Activated T-cell treated with anti-CD3 and anti-CD28 coated beads for 1 hour (primary cell): ENCODE measurements at regions not wholly inside any gene's neighbourhood (a gene's known extent, or its start where the extent isn't known, plus 50 kb on each side); places are given as distances from the start of the nearest gene placed in this dataset.

Source experiments
- DNase-seq: peaks from one replicate; pipeline ENCODE4 v3.0.0-alpha.2; 2020; ENCODE audit warnings: low read depth

DNA sequence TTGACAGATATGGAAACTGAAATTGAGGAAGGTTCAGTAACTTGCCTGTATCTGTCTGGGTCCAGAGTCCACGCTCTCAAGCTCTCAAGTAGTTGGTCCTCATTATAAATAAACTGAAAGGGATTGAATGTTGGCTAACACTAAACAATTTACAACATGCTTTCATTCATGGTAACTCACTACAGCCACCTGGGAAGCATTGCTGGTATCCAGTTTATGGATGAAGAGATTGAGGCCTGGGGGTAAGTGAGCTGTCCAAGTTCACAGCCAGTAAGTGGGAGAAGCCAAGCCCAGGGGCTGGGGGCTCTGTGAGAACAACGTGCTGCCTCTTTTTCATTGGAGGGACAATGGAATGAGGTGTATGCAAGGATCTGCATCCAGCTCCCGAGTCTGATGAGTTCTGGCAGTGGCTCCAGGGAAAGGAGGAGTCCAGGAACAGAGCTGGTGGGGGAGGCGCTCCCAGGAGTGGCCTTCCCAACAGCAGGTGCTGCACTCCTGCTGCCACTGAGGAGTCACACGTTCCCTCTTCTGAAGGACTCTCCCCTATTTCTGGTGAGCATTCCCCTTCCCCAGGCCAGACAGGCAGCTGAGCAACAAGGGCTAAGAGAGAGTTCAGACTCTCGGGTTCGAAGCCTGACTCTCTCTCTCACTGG lies 175.8 kb downstream of the CSNK2A3 start:
- no peak for DNase-seq

DNA sequence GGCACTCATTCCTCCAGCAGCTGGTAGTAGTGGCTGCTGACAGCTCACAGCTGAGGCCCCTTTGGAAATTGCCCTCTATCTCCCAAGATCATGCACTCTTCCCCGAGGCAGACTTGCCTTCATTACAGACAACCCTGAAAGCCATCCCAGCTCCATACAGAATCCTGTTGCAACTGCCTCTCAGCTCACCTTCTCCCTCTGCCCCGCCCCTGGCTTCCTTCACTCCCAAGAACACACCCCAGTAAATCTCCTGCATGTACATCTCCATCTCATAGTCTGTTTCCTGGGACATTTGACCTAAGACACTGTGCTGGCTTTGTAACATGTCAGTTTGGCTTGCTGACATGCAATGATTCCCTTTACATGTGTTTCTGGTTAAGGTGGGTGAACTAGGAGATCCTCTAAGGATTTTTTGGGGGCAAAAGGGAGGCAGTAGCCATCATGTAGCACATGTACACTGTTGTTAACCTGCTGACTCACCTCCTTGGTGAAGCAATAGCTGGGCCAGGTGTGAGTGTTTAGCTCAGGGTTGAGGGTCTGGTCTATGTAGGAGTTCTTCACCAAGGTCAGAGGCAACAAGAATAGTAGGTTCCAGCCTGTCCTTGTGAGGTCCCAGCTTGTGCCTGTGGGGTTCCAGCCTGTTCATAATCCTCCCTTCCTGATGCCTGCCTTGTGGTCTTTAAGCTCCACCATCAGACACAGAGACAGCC lies 179.6 kb downstream of the CSNK2A3 start:
- DNase-seq: no peak

DNA sequence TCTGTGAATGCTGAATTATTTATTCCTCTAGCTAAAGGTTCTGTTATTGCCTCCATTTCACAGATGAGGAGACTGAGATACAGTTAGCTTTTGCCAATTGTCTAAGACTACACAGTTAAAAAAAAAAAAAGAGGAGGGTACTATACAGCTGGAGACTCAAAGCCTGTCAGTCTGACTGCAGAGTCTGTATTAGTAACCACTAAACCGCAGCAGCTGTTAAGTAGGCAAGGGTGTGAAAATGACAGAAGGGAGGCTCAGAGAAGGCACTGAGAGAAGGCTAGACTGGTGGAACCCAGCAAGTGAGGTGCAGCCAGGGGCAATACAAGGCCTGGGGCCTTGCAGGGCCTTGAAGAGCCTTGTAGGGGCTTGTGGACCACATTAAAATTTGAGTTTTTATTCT lies 181.2 kb downstream of the CSNK2A3 start:
- DNase-seq: no peak

DNA sequence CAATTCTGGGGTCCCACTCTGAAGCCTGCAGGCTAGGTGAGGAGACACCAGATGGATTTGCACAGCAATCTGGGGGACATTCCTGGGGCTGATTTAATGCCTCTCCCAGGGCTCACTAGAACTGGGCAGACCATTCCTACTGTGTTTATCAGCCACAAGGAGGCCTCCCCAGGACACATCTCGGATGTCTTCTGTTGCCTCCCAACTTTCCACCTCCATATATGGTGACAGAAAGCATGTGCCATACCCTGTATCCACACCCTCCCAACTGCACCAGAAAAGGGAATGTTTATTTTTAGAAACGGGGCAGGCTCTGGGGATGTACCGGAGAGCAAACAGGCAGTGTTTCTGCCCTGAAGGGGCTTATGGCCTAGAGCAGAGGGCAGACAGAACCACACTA lies 181.8 kb downstream of the CSNK2A3 start:
- no peak for DNase-seq

DNA sequence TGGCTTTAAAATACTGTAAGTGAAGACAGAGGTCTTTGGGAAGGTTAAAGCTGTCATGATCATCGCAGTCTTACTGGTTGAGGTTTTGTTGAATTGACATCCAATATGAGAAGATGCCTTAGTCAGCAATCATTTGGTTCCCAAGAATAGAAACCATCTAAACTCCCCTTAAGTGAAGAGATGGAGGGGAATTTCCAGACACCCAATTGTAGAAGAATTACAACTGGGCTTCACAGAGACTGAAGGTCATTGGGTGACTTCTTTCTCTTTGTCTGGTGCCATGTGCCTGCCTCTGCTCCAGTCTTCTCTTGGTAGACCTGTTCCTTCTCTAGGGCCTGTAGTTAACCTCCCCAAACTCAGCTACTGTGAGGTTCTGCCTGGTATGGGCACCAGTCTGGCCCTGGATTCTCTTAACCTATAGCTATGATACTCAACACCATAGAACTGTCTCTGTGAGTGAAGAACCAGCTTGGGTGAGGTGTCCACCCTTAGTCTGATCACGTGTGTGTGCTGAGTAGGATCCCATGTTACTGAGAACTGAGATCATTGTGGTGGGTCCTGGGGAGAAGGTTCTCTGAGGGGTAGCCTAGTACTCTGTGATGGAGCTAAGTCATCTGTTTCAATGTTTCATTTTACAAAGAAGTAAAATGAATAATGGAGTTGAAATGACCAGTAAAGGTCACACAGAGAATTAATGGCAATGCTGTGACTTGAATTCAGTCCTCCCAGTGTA lies 182.5 kb downstream of the CSNK2A3 start:
- no peak for DNase-seq

DNA sequence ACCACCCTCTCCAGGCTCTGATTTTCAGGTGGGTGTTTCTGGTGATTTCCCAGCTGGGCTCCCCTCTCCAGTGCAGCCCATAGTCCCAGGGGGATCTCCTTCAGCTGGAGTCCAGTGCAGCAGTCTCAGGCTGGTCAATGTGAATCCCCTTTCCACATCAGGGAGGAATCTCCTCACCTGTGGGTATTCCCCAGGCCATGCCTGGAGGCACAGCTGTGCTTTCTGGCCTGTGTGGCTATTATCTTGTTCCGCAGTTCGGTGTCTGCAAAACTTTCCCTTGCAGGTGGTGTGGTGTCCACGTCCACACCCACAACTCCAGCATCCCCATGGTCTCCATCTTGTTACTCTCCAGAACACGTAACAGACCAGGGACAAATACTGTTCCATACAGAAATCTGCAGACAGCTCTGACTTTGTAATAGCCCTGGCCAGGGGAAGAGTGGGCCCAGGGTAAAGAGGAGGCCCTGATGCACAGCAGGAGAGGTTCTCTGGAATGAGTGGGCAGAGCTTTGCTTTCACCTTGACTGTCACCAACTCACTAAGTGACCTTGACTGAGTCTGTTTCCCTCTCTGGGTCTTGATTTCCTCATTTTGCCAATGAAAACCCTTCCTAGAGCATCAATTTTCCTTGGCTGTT lies 183.2 kb downstream of the CSNK2A3 start:
- DNase-seq: no peak

DNA sequence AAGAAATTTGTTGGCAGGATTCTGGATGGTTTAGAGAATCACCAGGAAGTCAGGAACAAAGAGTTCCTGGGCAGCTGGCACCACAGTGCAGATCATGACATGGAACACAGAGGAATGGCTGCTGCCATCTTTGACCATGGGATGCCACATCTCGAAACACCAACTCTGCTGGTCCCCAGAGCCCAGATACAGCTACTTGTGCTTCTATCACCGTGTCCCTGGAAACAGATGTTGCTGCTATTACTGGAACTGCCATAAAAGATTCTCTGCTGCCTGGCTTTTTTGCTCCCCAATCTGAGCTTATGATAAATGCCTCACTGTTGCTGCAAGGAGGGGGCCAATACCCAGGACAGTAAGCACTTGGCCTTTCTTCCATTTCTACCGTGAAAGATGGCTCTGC lies 185.2 kb downstream of the CSNK2A3 start:
- DNase-seq: no peak

DNA sequence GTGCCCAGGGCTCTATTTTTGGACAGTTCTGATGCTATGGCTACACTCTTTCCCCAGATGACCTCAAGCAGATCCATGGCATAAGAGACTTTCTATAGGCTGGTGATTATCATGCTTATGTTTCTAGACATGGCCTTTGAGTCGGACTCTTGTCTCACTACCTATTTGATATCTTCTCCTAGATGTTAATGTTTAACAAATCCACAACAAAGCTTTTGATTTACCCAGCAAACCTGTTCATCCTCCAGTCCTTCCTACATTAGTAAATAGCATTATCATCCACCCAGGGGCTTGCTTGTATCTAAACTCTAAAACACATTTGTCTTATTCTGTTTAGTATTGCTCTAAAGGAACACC lies 188.7 kb downstream of the CSNK2A3 start:
- no peak for DNase-seq

DNA sequence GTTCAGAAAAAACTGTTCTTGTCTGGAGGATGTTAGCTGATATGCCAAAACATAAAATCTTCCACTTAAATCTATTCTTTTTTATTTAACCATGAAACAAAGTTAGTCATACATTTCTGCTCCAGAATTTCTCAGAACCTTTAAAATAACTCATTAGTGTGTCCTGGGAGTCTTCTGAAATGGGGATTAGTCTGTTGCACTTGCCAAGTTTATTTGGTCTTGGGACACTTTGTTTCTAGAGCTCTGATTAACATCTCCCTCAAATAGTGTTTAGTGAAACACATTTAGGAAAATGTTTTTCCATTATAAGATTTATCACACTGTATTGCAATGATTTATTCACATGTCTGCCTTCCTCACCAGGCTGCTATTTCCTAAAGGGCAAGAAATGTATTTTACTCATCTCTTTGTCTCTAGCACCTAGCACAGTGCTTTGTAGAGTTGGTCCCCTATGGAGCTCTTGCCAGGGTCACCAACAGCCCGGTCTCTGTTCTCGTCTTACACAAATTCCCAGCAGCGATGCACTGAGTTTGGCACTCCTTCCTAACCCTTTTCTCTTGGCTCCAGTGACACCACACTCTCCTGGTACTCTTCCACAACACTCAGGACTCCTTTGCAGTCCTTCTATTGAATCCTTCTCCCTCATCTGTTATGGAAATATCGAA lies 189.2 kb downstream of the CSNK2A3 start:
- no peak for DNase-seq

DNA sequence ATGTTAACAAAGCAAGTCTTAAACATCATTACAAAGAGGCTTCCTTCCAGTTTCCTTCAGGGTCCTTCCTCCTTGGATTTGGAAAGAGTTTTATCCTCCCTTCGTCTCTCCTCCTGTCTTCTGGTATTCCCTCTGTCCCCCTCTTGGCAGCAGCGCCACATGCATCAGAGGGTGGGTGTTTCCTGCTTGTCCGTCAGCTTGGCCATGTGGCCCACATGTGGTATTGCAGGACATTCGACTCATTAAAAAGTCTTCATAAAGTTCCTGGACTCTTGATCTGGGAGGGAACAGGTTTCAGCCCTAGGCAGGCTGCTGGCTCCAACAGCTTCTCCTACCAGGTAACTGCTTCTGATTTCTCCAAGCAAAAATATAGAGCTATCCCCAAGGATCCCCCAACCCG lies 189.8 kb downstream of the CSNK2A3 start:
- DNase-seq: no peak

DNA sequence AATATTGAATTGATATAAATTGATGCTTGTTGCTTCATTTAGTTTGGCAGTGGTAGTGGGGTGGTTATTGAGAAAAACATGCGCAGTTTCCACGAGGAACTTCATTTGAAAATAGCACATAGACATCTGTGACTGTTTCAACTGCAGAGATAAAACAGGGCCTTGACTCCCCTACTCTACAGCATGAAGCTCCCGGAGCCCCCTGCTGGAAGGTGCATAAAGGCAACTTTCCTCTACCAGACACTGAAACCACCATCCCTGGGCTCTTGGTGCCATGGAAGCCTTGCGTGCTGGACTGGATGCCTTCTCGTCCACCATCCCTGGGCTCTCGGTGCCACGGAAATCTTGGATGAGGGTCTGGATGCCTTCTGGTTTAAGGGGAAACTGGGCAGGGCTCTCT lies 195.9 kb downstream of the CSNK2A3 start:
- peak; percentile 66 for DNase-seq

DNA sequence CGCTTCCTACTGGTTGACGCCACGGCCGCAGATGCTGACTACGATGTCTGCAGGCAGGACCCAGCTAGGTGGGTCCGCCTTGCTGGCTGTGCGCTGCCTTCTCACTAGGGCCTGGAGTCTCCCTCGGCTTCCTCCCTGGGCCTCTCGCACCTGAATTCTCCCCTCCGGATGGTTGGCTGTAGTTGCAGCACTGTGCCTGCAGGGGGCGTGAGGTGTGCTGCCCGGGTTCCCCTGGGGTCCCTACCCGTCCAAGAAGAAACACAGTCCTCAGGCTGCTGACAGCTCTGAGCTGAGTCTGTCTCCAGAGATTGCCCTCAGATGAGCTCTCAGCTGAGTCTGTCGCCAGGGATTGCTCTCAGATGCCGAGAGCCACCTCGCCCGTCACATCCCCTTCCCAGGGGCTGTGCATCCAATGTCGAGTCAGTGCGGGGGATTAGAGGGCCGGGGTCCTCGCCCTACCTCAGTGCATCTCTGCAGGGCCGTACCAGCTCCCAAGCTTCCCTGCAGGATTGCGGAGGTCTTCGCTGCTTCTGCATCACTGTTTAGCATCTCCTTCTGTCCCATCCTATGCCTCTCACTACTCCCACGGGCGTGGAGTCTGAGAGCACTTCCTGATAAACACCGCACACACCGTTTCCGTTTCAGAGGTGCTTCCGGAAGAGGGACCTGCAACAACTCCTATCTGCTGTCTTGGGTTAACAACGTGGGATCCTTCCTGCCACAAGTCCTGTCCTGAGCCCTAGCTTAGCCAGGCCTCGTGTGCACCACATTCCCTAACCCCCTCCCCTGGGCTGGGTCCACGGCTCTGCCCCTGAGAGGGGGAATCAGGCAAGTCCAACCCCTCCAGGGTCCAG lies 196.9 kb downstream of the CSNK2A3 start:
- DNase-seq: peak; percentile 42

DNA sequence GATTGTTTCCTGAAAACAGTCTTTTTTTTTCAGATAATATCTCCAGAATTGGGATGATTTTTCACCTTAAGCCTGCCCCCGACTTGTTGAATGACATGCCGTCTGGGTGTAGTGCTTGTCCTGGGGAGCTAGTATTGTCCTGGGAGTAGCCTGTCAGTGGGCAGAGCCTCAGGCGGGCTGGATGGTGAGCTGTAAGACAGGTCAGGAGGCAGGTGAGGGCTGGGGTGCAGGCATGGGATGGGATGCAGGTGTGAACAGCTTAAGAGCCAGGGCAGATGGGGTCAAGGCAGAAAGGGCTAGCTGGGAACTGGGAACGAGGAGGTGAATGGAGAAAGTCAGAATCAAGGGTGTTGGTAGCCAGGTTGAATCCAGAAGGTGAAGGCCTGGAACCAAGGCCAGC lies 200.2 kb downstream of the CSNK2A3 start:
- no peak for DNase-seq

DNA sequence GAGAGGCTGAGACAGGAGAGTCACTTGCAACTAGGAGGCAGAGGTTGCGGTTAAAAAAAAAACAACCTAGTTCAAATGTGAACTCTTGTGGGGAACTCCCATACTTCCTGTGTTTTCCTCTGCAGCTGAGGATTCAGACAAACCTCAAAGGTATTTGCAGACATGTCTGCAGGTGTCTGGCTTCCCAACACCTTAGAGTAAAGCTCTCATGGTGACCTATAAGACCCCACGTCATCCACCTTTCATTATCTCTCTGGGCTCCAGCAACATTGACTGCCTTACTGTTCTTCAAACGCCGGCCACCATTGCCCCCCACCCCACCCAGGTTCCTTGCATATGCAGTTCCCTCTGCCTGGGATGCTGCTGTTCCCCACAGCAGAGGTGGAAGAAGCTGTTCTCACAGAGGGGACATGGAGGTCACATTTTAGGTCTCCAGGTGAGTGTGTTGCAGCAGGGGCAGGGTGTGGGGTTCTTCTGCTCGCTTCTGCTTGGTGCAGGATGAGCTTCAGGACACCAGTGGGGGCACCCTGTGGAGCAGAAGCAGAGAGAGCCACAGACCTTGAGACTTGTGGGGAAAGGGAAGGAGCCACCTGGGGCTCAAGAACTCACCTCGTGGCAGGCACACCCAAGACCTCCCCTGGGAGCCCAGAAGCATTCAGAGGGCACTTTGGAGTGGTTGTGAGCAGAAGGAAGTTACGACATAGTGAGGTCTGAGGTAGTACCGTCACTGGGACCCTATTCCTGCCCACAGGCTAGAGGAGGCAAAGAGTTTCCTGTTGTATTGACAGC lies 203.2 kb downstream of the CSNK2A3 start:
- no peak for DNase-seq

DNA sequence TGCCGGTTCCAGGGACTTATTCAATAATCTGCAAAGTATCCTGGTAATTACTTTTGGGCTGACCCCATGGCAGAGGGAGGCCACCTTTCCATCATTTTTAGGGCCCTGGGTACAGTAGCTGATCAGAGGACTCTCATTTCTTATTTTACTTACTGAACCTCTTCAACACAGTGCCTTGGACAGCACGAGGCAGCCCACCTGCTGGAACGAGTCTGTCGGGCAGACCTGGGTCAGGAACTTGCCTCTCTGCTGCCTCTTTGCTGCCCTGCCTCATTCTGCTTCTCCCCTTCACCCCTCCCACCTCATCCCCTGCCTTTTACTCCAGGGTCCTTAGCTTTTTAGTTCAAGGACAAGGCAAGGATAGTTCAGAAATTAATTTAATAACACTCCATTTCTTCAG lies 204.5 kb downstream of the CSNK2A3 start:
- no peak for DNase-seq

DNA sequence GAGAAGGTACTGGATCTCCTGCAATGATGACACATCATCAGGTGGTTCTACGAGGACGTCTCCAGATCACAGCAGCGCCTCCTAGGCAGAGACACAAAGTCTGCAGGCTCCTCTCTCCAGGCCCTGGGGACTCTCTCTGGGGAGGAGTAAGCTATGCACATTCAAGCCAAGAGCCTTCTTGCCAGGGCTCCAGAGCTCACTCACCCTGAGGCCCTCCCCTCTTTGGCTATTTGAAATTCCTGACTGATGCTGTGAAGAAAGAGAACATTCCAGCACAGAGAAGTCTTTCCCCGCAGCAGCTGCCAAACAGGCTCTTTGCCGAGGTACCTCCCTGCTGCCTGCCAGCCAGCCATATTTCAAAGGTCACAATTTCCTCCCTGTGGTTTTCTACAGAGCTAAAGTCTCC lies 204.9 kb downstream of the CSNK2A3 start:
- DNase-seq: no peak

DNA sequence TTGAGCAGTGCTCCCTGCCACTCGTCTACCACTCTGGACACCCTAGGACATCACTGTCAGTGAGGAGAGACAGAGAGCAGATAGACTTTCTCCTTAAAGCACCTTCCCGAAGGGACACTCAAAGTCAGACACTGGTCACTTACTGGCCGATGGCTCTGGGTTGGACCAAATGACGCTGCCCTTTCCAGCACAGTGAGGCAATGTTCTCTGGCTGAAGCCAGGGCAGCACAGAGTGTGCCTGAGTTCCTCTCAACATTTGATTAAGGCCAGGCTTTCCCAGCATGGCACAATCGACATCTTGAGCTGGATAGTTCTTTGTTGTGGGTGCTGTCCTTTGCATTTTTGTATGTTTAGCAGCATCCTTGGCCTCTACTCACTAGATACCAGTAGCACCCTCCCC lies 206.2 kb downstream of the CSNK2A3 start:
- DNase-seq: no peak

DNA sequence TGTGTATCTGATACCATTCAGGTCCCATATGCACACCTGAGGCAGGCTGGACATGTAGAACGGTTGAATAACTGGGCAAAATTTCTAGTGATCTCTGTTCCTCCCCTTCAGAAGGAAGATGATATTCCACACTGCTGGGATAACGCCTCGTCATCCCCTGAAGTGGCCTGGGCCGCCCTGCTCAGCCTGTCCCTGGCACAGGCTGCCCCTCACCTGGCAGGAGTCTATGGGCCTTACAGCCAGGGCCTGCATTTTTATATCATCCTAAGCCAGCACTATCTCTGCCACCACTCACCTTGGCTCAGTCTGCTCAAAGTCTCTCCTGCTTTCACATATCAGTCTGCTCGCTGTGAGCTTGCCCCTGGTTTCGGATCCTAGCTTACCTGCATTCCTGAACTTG lies 209.2 kb downstream of the CSNK2A3 start:
- no peak for DNase-seq

DNA sequence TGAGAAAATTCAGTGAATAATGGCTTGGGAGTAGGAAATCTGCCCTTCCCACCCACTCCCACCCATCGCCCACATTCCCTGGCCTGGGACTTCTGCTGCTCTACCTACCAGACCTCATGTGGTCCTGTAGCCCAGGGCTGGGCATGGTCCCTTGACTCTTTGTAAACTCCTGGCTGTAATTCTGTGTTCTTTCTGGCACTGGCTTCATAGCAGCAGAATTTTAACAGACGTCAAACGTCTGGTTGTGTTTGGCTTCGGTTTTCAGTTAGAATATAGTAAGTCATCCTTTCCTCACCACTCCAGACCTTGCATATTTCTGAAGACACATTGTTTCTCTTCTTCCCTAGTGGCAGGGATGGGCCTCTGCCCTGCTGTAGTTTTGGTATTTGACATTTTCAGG lies 210.6 kb downstream of the CSNK2A3 start:
- no peak for DNase-seq

DNA sequence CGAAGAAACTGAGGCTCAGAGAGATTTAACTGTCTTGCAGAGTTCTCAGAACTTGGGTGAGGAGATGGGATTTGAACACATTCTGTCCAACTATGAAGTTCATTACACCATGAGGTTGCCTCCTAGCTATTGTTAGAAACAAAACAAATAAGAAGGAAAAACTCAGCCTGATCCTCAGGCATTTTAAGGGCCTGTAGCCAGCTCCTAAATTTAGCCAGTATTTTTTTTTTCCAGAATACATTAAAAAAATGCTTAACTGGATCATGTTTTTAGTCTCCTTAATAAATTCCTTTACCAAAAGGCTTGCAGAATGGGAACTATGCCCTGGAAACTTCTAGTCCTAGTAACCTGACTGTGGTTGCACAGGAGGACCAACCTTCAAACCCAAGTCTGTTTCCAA lies 212.0 kb downstream of the CSNK2A3 start:
- DNase-seq: no peak

DNA sequence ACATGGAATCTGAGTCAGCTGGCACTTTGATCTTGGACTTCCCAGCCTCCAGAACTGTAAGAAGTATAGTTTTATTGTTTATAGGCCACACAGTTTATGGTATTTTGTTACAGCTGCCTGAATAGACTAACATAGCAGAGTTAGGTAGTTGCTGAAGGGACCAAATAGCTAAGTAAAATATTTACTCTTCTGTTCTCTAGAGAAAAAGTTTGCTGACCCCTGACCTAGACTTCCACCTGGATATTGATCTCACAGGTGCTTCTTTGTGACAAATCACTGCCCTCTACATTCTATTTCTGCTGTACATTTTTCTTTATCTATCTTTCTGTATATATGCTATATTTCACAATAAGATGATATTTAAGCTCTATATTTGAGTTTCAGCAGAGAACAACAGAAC lies 212.5 kb downstream of the CSNK2A3 start:
- DNase-seq: no peak
